Lower leg skin (tissue), 3 donors: ENCODE measurements at regions not wholly inside any gene's neighbourhood (a gene's known extent, or its start where the extent isn't known, plus 50 kb on each side); places are given as distances from the start of the nearest gene placed in this dataset.

Source experiments
- CTCF ChIP-seq, 3 donors: fragments of 450-650 bp; IDR thresholded peaks; one replicate each; pipeline ENCODE4 v1.5.1; 2016; ENCODE audit warnings: antibody characterized with exemption in 3 of 3, mild to moderate bottlenecking in 3 of 3, moderate library complexity in 2 of 3
- POLR2A ChIP-seq, 2 donors: fragments of 450-650 bp; IDR thresholded peaks; one replicate each; pipeline ENCODE4 v1.6.1; 2016 to 2017; ENCODE audit warnings: antibody characterized with exemption in 2 of 2, mild to moderate bottlenecking in 1 of 2, moderate library complexity in 1 of 2

GRCh38 chr2:237223201-237223861 is 137.6 kb downstream of the COPS8 start:
- TF ChIP-seq CTCF (IDR thresholded peaks at IDR 0.05) (no peak), POLR2A (IDR thresholded peaks at IDR 0.05) (no peak)
